ENCODE measurements at regions not wholly inside any gene's neighbourhood (a gene's known extent, or its start where the extent isn't known, plus 50 kb on each side); places are given as distances from the start of the nearest gene placed in this dataset.

DNA sequence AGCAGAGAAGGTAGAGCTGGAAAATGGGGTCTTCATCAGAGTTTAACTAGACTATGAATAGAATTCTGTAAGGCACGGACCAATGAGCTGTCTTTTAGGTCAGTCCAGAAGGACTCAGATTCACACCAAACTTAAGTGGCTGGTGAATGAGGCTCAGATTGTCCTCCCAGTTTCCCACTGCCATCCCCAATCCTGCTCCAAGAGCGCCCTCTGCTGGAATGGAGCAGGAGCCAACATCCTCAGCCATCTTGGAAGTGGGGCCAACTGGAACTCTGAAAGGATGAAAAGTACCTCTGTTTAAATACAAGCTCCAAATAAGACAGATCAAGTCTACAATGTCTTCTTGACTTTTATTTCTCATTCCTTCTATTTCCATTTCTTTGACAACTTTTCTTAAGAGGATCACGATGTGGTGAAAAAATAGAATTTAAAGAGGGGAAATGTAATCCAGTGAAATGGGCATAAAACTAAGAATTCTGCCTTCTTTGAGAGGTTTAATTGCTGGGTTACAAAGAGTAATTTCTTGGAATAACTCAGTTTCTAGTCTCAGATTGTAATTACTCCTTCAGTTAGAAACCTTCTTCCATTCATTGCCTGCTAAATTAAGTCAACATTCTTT lies 217.1 kb upstream of the TPRG1 start (continued):
- TF ChIP-seq, protein P1, sequence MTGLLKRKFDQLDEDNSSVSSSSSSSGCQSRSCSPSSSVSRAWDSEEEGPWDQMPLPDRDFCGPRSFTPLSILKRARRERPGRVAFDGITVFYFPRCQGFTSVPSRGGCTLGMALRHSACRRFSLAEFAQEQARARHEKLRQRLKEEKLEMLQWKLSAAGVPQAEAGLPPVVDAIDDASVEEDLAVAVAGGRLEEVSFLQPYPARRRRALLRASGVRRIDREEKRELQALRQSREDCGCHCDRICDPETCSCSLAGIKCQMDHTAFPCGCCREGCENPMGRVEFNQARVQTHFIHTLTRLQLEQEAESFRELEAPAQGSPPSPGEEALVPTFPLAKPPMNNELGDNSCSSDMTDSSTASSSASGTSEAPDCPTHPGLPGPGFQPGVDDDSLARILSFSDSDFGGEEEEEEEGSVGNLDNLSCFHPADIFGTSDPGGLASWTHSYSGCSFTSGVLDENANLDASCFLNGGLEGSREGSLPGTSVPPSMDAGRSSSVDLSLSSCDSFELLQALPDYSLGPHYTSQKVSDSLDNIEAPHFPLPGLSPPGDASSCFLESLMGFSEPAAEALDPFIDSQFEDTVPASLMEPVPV (CRISPR knock-in tag; IDR thresholded peaks at IDR 0.05) = no peak
- TF ChIP-seq, protein P2, sequence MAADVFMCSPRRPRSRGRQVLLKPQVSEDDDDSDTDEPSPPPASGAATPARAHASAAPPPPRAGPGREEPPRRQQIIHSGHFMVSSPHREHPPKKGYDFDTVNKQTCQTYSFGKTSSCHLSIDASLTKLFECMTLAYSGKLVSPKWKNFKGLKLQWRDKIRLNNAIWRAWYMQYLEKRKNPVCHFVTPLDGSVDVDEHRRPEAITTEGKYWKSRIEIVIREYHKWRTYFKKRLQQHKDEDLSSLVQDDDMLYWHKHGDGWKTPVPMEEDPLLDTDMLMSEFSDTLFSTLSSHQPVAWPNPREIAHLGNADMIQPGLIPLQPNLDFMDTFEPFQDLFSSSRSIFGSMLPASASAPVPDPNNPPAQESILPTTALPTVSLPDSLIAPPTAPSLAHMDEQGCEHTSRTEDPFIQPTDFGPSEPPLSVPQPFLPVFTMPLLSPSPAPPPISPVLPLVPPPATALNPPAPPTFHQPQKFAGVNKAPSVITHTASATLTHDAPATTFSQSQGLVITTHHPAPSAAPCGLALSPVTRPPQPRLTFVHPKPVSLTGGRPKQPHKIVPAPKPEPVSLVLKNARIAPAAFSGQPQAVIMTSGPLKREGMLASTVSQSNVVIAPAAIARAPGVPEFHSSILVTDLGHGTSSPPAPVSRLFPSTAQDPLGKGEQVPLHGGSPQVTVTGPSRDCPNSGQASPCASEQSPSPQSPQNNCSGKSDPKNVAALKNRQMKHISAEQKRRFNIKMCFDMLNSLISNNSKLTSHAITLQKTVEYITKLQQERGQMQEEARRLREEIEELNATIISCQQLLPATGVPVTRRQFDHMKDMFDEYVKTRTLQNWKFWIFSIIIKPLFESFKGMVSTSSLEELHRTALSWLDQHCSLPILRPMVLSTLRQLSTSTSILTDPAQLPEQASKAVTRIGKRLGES (CRISPR knock-in tag; IDR thresholded peaks at IDR 0.05; ENCODE audit: borderline replicate concordance) = no peak
- TF ChIP-seq JUN (CRISPR knock-in tag; IDR thresholded peaks at IDR 0.05) = no peak
- TF ChIP-seq KAT8 (CRISPR knock-in tag; IDR thresholded peaks at IDR 0.05) = peak; percentile 30; the same call in 1 of the 2 replicates
- no peak for TF ChIP-seq THAP9 (CRISPR knock-in tag; IDR thresholded peaks at IDR 0.05; ENCODE audit: borderline replicate concordance)
- TF ChIP-seq, protein P3, sequence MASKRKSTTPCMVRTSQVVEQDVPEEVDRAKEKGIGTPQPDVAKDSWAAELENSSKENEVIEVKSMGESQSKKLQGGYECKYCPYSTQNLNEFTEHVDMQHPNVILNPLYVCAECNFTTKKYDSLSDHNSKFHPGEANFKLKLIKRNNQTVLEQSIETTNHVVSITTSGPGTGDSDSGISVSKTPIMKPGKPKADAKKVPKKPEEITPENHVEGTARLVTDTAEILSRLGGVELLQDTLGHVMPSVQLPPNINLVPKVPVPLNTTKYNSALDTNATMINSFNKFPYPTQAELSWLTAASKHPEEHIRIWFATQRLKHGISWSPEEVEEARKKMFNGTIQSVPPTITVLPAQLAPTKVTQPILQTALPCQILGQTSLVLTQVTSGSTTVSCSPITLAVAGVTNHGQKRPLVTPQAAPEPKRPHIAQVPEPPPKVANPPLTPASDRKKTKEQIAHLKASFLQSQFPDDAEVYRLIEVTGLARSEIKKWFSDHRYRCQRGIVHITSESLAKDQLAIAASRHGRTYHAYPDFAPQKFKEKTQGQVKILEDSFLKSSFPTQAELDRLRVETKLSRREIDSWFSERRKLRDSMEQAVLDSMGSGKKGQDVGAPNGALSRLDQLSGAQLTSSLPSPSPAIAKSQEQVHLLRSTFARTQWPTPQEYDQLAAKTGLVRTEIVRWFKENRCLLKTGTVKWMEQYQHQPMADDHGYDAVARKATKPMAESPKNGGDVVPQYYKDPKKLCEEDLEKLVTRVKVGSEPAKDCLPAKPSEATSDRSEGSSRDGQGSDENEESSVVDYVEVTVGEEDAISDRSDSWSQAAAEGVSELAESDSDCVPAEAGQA (IDR thresholded peaks at IDR 0.05; ENCODE audit: low read depth) = 0 out of 2 replicates have a peak, but pooled peaks have one; percentile 45
- TF ChIP-seq, protein P3 (CRISPR knock-in tag; IDR thresholded peaks at IDR 0.05; ENCODE audit: borderline replicate concordance) = no peak
- TF ChIP-seq ZNF12 (CRISPR knock-in tag; IDR thresholded peaks at IDR 0.05) = no peak
- peak; percentile 48; the same call in 1 of the 2 replicates for TF ChIP-seq KDM2A (CRISPR knock-in tag; IDR thresholded peaks at IDR 0.05; ENCODE audit: borderline replicate concordance, low read depth)
- TF ChIP-seq STAT5B (CRISPR knock-in tag; IDR thresholded peaks at IDR 0.05) = no peak
- TF ChIP-seq PTBP1 (IDR thresholded peaks at IDR 0.05; ENCODE audit: low read depth, low read length, poor library complexity, severe bottlenecking) = no peak
- TF ChIP-seq REPIN1 (CRISPR knock-in tag; IDR thresholded peaks at IDR 0.05; ENCODE audit: borderline replicate concordance, low read depth) = peak; percentile 80; the same call in 1 of the 2 replicates
- TF ChIP-seq ZNF124 (CRISPR knock-in tag; IDR thresholded peaks at IDR 0.05) = peak; percentile 66; the same call in 1 of the 2 replicates
- no peak for TF ChIP-seq KLF16 (CRISPR knock-in tag; IDR thresholded peaks at IDR 0.05)
- TF ChIP-seq DNMT1 (CRISPR knock-in tag; IDR thresholded peaks at IDR 0.05) = no peak
- TF ChIP-seq MTA1 (CRISPR knock-in tag; IDR thresholded peaks at IDR 0.05; ENCODE audit: borderline replicate concordance) = no peak
